IPS-18a (cell line): ENCODE measurements at regions not wholly inside any gene's neighbourhood (a gene's known extent, or its start where the extent isn't known, plus 50 kb on each side); places are given as distances from the start of the nearest gene placed in this dataset.

Source experiments
- H3K27ac ChIP-seq: one replicate; pipeline ENCODE4 v1.5.1; 2013; ENCODE audit warnings: low read length
- H3K27me3 ChIP-seq: one replicate; pipeline ENCODE4 v1.6.1; 2013; ENCODE audit warnings: mild to moderate bottlenecking, low read length; ENCODE audit not compliant: control insufficient read depth, insufficient read depth
- H3K36me3 ChIP-seq: one replicate; pipeline ENCODE4 v1.6.1; 2013; ENCODE audit warnings: low read depth, low read length; ENCODE audit not compliant: control insufficient read depth
- H3K4me1 ChIP-seq: one replicate; pipeline ENCODE4 v1.6.1; 2013; ENCODE audit warnings: low read depth, low read length; ENCODE audit not compliant: control insufficient read depth
- H3K4me3 ChIP-seq: one replicate; pipeline ENCODE4 v1.5.1; 2013; ENCODE audit warnings: low read length
- H3K9ac ChIP-seq: one replicate; pipeline ENCODE4 v1.6.1; 2013; ENCODE audit warnings: mild to moderate bottlenecking, low read length, moderate library complexity
- H3K9me3 ChIP-seq: one replicate; pipeline ENCODE4 v1.6.1; 2013; ENCODE audit warnings: low read depth, low read length; ENCODE audit not compliant: control insufficient read depth

DNA sequence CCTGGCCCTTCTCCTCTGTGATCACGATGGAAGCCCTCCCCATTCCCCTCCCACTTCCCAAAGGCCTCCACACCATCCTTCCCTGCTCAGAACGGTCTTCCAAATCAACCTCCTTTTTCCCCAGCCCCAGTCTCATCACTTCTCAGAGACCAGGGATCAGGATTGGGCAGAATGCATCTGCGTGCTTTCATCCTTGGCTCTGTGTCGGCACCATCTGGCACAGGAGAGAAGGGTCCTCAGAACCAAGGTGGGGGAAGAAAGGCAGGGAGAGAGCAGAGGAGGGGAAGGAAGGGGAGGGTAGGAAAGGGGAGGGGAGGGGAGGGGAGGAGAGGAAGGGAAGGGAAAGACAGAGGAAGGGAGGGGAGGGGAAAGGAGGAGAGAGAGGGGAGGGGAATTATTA is 52.4 kb upstream of the FICD start:
- H3K4me1 ChIP-seq: peaks cover 4% of the 10 kb centered on the region
- H3K27me3 ChIP-seq: no peaks in the 10 kb centered on the region
- H3K27ac ChIP-seq: no peak overlapping the region
- H3K4me3 ChIP-seq: no peak overlapping the region
- no peak overlapping the region for H3K9ac ChIP-seq
- no peaks in the 10 kb centered on the region for H3K36me3 ChIP-seq
- no peaks in the 10 kb centered on the region for H3K9me3 ChIP-seq

DNA sequence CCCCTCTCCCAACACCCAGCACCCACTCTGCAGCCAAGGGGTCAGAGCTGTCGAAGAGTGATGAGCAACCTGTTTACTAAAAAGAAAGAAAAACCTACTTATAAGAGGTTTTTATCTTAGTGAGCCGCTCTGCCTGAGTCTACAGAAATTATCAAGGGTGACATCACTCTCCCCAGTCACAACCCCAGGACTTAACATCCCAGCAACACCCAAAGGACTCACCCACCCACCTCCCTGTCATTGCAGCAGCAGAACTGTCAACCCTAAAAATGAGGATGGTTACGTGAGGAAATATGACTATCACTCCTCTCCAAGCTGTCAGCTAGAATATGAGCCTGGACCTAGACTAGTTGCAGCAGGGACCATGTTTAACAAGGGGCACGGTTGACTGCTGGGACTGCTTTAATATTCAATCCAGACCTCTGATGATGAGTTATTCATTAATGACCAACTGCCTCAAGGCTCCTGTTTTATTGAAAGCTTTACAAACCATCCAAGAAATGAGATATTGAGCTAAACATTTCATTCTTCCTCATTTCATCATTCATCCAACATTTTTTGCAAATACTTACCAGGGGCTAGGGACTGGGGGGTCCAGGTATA is 53.9 kb upstream of the FICD start:
- H3K36me3 ChIP-seq: no peaks in the 10 kb centered on the region
- no peak overlapping the region for H3K4me3 ChIP-seq
- H3K9ac ChIP-seq: no peak overlapping the region
- H3K27ac ChIP-seq: no peak overlapping the region
- H3K27me3 ChIP-seq: no peaks in the 10 kb centered on the region
- peaks cover 13% of the 10 kb centered on the region for H3K4me1 ChIP-seq
- no peaks in the 10 kb centered on the region for H3K9me3 ChIP-seq

DNA sequence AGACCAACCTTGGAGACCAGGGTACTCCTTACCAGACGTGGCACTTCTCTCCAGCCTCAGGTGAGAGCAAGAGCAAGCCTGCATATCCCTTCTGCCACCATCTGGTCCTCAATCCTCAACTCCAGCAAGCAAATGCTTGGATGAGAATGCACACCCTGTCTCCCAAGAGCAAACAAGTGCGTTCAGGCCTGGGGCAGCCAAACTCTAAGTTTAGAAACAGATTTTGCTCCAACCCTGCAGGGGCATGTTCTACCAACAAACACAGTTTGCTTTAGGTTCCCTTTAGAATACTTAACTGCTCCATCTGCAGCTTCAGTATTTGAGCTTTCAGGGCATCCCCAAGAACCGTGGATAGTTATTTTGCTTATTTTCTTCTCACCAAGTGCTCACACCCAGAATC is 55.9 kb upstream of the FICD start:
- Histone ChIP-seq H3K9ac (no peak overlapping the region), H3K9me3 (no peaks in the 10 kb centered on the region), H3K27ac (no peak overlapping the region), H3K27me3 (no peaks in the 10 kb centered on the region), H3K4me1 (peaks cover 13% of the 10 kb centered on the region), H3K36me3 (no peaks in the 10 kb centered on the region), H3K4me3 (no peak overlapping the region)

DNA sequence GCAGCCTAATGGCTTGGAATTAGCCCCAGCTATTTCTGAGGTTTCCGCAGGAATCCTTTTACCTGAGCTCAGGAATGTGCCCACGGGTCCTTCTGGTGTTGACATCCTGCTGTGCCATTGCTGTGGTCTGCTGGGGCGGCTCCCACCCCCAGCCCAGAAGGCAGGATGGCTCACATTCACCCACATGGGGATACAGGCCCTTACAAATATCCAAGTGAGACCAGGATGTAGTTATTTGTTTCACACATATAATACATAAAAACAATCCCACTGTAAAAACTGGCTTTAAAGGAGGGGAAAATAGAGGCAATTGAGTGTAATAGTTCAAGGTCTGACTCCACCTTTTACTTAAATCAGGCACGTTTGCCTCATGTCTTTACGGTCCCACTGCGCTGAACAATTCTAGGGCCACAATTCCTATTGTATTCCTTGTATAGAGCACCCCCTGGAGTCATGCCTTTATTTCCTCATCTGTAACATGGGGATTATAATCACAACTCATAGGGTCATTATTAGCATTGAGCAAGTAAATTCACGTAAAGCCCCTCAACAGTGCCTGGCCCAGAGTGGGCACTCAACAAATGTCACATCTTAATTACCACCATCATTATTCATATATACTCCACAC is 57.2 kb upstream of the FICD start:
- H3K36me3 ChIP-seq: no peaks in the 10 kb centered on the region
- no peaks in the 10 kb centered on the region for H3K27me3 ChIP-seq
- no peak overlapping the region for H3K27ac ChIP-seq
- no peak overlapping the region for H3K4me3 ChIP-seq
- no peak overlapping the region for H3K9ac ChIP-seq
- no peaks in the 10 kb centered on the region for H3K9me3 ChIP-seq
- H3K4me1 ChIP-seq: peaks cover 13% of the 10 kb centered on the region

DNA sequence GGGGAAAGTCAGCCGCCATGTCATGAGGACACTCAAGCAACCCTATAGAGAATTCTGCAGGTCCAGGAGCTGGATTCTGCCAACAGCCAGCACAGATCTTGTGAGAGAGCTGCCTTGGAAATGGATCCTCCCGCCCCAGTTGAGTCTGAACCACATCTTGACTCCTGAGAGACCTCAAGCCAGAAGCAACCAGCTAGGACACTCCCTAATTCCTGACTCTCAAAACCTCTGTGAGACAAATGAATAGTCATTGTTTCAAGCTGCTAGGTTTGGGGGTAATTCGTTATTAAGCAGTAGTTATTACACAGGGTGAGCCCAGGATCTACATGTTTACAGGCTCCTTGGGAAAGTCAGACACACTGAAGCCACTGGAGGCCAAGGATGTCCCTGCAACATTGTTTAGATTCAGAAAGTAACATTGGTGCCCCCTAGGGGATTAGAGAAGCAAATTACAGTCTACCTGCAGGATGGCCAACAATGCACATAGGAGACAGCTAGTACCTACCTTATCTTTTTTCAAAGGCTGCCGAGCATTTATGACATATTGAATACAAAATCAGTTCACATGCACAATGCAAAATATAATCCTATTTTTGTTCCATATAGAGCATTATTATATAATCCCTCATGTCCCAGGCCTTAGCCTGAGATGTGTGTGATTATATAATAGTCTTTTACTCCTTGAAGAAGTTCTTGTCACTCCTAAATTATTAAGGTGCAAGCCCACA is 57.9 kb upstream of the FICD start:
- H3K27me3 ChIP-seq: no peaks in the 10 kb centered on the region
- no peak overlapping the region for H3K27ac ChIP-seq
- no peaks in the 10 kb centered on the region for H3K36me3 ChIP-seq
- no peaks in the 10 kb centered on the region for H3K9me3 ChIP-seq
- peaks cover 13% of the 10 kb centered on the region for H3K4me1 ChIP-seq
- H3K9ac ChIP-seq: no peak overlapping the region
- no peak overlapping the region for H3K4me3 ChIP-seq

DNA sequence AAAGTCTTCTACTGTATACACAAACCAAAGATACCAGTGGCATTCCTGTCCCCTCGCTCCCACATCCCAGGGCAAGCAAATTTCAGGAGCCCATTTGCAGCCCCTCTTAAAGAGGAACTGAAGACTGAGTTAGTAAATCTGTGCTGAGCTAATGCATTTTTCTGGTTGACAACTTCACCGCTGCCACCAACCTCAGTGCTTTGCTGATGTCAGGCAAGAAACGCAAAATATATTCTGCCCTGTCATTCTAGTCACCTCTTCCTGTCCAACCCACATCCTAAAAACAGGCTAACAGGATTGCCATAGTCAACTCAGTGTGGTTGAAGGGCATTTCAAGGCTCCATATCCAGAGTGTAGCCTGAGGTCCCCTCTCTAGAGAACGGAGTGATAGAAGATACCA is 59.4 kb upstream of the FICD start:
- H3K27me3 ChIP-seq: no peaks in the 10 kb centered on the region
- peaks cover 13% of the 10 kb centered on the region for H3K4me1 ChIP-seq

DNA sequence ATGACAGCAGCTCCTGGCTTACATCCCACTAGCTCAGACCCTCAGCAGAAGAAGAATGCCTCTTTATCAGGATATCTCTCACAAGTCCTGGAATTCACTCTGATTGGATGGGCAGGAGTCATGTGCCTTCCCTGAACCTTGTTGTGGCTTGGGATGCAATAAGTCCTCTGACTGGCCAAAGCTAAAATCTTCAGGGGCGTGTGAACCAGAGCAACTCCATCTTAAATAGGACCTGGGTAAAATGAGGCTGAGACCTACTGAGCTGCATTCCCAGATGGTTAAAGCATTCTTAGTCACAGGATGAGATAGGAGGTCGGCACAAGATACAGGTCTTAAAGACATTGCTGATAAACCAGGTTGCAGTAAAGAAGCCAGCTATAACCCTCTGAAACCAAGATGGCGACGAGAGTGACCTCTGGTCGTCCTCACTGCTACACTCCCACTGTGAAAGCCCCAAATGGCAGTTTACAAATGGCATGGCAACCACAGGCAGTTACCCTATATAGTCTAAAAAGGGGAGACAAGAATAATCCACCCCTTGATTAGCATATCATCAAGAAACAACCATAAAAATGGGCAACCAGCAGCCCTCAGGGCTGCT is 60.4 kb upstream of the FICD start:
- Histone ChIP-seq H3K36me3 (no peaks in the 10 kb centered on the region), H3K4me3 (no peak overlapping the region), H3K9ac (no peak overlapping the region), H3K27ac (no peak overlapping the region), H3K27me3 (no peaks in the 10 kb centered on the region), H3K9me3 (no peaks in the 10 kb centered on the region), H3K4me1 (peaks cover 13% of the 10 kb centered on the region)

More for the DNA sequence above, 59.4 kb upstream of the FICD start:
- no peak overlapping the region for H3K9ac ChIP-seq
- H3K36me3 ChIP-seq: no peaks in the 10 kb centered on the region
- H3K4me3 ChIP-seq: no peak overlapping the region
- no peak overlapping the region for H3K27ac ChIP-seq
- H3K9me3 ChIP-seq: no peaks in the 10 kb centered on the region

DNA sequence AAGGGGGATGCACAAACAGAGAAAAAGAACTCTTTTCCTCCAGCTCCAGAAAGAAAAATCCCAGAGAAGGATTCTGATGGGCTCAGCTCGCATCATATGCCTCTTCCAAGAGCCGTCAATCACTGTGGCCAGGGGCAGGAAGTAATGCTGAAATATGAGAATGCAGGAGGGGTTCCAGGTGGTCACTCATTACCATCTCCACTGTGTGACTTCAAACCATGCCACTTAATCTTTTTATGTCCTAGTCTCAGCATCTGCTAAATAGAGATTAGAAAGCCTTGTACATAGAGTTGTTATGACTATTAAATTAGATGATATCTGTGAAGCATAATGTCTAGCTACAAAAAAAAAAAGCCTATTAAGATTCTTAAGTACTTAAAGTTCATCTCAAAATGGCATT is 65.6 kb upstream of the FICD start:
- Histone ChIP-seq H3K36me3 (no peaks in the 10 kb centered on the region), H3K9ac (no peak overlapping the region), H3K27me3 (no peaks in the 10 kb centered on the region), H3K4me3 (no peak overlapping the region), H3K4me1 (peaks cover 21% of the 10 kb centered on the region), H3K9me3 (no peaks in the 10 kb centered on the region), H3K27ac (no peak overlapping the region)

DNA sequence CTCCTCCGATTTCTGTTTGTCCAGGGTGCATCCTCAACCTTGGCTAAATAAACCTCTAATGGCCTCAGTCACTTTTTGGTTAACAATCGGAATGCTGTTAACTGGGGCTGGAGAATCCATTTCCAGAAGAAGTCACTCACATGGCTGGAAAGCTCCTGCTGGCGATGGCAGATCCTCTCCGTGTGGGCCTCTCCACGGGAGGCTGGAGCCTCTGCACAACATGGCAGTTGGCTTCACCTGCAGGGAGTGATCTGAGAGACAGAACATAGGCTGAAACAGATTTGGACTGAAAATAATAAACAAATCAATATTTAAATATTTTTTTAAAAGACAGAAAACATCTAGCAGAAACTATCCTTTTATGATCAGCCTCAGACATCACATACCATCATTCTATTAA is 66.8 kb upstream of the FICD start:
- Histone ChIP-seq H3K9ac (no peak overlapping the region), H3K27ac (no peak overlapping the region), H3K9me3 (no peaks in the 10 kb centered on the region), H3K27me3 (no peaks in the 10 kb centered on the region), H3K36me3 (no peaks in the 10 kb centered on the region), H3K4me1 (peaks cover 27% of the 10 kb centered on the region), H3K4me3 (no peak overlapping the region)

DNA sequence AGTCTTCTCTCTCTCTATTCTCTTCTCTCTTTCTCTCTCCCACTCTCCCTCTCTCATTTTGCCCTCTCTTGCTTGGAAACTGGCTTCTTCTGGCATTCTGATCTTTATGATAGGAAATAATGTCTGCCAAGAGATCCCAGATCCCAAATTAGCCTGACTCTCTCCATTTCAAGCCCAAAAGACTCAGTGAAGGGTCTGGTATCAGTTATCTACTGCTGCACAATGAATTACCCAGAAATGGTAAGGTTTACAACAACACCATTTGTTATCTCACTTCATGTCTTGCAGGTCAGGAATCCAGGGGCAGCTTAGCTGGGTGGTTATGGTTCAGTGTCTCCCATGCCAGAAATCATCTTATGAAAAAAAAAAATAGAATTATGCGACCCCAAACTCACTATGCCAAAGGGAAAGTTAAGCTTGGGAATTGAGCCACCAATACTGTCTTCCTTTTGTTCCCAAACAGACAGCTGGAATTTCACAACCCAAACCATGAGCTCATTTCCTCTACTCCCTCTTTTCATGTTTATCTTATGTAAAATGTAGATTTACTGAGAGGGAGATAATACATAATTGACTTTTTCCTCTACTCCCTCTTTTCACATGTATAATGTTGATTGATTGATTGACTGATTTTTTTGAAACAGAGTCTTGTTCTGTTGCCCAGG is 67.8 kb upstream of the FICD start:
- Histone ChIP-seq H3K27me3 (no peaks in the 10 kb centered on the region), H3K4me3 (no peak overlapping the region), H3K27ac (no peak overlapping the region), H3K9ac (no peak overlapping the region), H3K9me3 (no peaks in the 10 kb centered on the region), H3K4me1 (peaks cover 36% of the 10 kb centered on the region), H3K36me3 (no peaks in the 10 kb centered on the region)

DNA sequence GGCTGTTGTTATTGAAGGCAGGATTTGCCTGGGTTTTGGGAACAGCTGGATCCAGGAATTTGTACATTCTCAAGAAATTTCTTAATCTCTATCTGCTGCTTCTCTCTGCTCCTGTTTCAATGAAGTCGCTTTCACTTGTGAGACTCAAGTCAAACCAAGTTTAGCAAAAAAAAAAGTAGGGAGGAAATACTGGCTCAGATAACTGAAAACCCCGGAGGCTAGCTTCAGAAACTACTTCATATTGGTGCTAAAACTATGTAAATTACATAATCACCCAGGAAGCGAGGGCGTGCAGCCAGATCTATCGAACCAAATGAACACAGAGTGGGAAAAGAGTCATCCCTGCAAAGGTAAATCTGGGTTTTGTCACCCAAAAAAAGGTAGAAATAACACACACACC is 68.3 kb upstream of the FICD start:
- Histone ChIP-seq H3K4me1 (peaks cover 41% of the 10 kb centered on the region), H3K27me3 (no peaks in the 10 kb centered on the region), H3K4me3 (no peak overlapping the region), H3K36me3 (no peaks in the 10 kb centered on the region), H3K27ac (no peak overlapping the region), H3K9ac (no peak overlapping the region), H3K9me3 (no peaks in the 10 kb centered on the region)
